HUES64 (cell line): ENCODE measurements at regions not wholly inside any gene's neighbourhood (a gene's known extent, or its start where the extent isn't known, plus 50 kb on each side); places are given as distances from the start of the nearest gene placed in this dataset.
"Not testable (repeated sequence)": the region's sequence is repeated elsewhere in the genome, so short reads cannot be mapped to it uniquely, and the experiment has no call there.

Experiments
- H3K27ac ChIP-seq: 2 replicates; pipeline ENCODE4 v1.7.0; 2013; ENCODE audit warnings: low read depth, low read length, inconsistent platforms
- H3K27me3 ChIP-seq: 2 replicates; pipeline ENCODE4 v1.6.1; 2013; ENCODE audit warnings: mild to moderate bottlenecking, low read length; ENCODE audit not compliant: insufficient read depth
- H3K36me3 ChIP-seq: 2 replicates; pipeline ENCODE4 v1.6.1; 2013; ENCODE audit warnings: mild to moderate bottlenecking, low read length; ENCODE audit not compliant: insufficient read depth
- H3K4me1 ChIP-seq: 2 replicates; pipeline ENCODE4 v1.6.1; 2013; ENCODE audit warnings: mild to moderate bottlenecking, low read length, moderate library complexity; ENCODE audit not compliant: insufficient read depth
- H3K4me3 ChIP-seq: 2 replicates; pipeline ENCODE4 v1.5.1; 2013; ENCODE audit warnings: mild to moderate bottlenecking, low read length, moderate library complexity
- H3K9ac ChIP-seq: 2 replicates; pipeline ENCODE4 v1.6.1; 2013; ENCODE audit warnings: mild to moderate bottlenecking, low read depth, low read length
- H3K9me3 ChIP-seq: 2 replicates; pipeline ENCODE4 v1.6.1; 2013; ENCODE audit warnings: low read depth, low read length; ENCODE audit not compliant: insufficient read depth
- WGBS: fragments of 150-250, 120-280 bp; methylation state at CpG from one replicate; pipeline ENCODE4 v1.1.7; 2013; ENCODE audit warnings: missing lambda C conversion rate; 5-methylcytosine and 5-hydroxymethylcytosine counted together

DNA sequence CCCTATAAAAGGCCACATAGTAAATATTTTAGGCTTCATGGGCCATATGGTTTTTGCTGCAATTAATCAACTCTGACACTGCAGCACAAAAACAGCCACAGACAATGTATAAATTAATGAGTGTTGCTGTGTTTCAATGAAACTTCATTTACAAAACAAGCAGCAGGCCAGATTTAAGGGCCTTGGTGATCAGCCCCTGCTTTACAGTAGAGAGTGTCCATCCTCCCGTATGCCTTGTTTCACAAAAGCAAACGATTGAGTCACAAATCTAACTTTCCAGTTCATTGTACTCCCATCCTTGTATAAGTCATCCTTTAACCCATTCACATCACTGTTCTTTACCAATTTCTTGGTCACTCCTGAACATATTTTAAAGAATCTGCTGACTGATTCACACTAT, 94.3 kb upstream of the NOX4 start:
- not testable (repeated sequence) for H3K27me3 ChIP-seq, H3K4me3 ChIP-seq, H3K4me1 ChIP-seq, H3K36me3 ChIP-seq, H3K27ac ChIP-seq, H3K9ac ChIP-seq, H3K9me3 ChIP-seq
- WGBS: 82% methylated on average over 2 of the region's 2 CpGs

- whole genome bisulfite sequencing: 97% methylated on average over 4 of the region's 6 CpGs
- H3K27ac ChIP-seq, H3K9me3 ChIP-seq, H3K36me3 ChIP-seq, H3K9ac ChIP-seq, H3K4me3 ChIP-seq, H3K4me1 ChIP-seq, H3K27me3 ChIP-seq: not testable (repeated sequence)
Observed at GRCh38 chr11:89589413-89589812, 98.2 kb upstream of the NOX4 start.

- not testable (repeated sequence) for H3K9me3 ChIP-seq, H3K4me1 ChIP-seq, H3K9ac ChIP-seq, H3K27ac ChIP-seq, H3K4me3 ChIP-seq, H3K36me3 ChIP-seq, H3K27me3 ChIP-seq
- WGBS: 90% methylated on average over 5 of the region's 5 CpGs
Observed at GRCh38 chr11:89590008-89590632, 98.9 kb upstream of the NOX4 start.

- H3K9me3 ChIP-seq, H3K4me3 ChIP-seq, H3K9ac ChIP-seq, H3K4me1 ChIP-seq, H3K27ac ChIP-seq, H3K27me3 ChIP-seq, H3K36me3 ChIP-seq: not testable (repeated sequence)
- WGBS: no CpG with 5 or more reads among the region's 1 CpG
Observed at GRCh38 chr11:89601263-89601662, 108.8 kb upstream of the TRIM77 start.

GRCh38 chr11:89604281-89604680, 105.8 kb upstream of the TRIM77 start:
- H3K36me3 ChIP-seq: no peaks in the 10 kb centered on the region
- H3K27ac ChIP-seq: no peak overlapping the region
- H3K4me1 ChIP-seq: peaks cover 9% of the 10 kb centered on the region
- no peaks in the 10 kb centered on the region for H3K27me3 ChIP-seq
- H3K4me3 ChIP-seq: no peak overlapping the region
- 93% methylated on average over 4 of the region's 4 CpGs for WGBS
- no peak overlapping the region for H3K9ac ChIP-seq
- H3K9me3 ChIP-seq: 0 out of 2 replicates have a peak, but pooled peaks cover 3% of the 10 kb centered on the region

- not testable (repeated sequence) for H3K27me3 ChIP-seq, H3K4me3 ChIP-seq, H3K27ac ChIP-seq, H3K36me3 ChIP-seq, H3K4me1 ChIP-seq, H3K9me3 ChIP-seq, H3K9ac ChIP-seq
- WGBS: 92% methylated on average over 2 of the region's 2 CpGs
Observed at GRCh38 chr11:89606845-89607244, 103.3 kb upstream of the TRIM77 start.

DNA sequence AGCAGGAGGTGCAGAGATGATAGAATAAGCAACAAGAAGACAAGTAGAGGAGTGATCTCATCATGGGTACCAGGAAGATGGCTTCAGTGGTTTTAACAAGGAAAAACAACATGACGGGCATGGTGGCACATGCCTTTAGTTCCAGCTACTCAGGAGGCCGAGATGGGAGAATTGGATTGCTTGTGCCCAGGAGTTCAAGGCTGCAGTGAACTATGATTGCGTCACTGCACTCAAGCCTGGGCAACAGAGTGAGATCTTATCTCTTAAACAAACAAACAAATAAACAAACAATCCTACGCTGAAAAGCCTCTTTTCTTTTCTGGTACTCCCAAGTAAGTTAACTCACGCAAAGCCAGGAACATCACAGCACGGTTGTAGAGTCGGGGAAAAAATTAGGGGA, 102.6 kb upstream of the TRIM77 start:
- H3K4me1 ChIP-seq, H3K9ac ChIP-seq, H3K27me3 ChIP-seq, H3K27ac ChIP-seq, H3K4me3 ChIP-seq, H3K36me3 ChIP-seq, H3K9me3 ChIP-seq: not testable (repeated sequence)
- WGBS: 82% methylated on average over 7 of the region's 7 CpGs

DNA sequence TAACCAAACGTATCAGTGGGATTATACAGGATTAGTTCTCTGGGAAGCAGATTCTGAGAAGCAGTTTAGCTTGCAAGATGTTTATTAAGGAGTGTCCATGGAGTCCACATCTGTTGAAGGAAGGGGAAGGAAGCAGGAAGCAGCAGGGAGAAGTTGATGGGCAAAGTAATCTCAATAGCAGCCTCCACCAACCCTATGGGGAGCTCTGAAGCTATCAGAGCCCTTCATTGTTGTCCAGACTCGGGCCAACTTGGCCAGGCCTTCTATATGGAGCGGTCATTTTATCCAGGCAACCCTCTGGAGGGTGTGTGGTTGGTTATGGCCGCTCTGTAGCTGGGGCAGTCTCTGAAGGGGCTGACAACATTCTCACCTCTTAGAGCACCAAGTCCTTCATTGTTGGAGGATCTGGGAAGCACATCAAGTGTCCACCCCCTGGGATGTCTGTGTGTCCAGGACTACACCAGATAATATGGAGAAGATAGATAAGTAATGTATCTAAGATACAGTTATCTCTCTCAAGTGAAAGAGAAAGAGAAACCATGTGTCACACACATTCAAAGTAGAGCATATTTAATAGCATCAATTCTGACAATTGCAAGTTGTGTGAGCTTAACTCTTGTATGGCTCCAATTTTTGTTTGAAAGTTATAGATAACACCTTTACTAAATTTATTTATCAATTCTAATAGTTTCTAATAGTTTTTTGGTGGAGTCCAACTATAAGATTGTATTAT, 101.7 kb upstream of the TRIM77 start:
- H3K4me3 ChIP-seq: no peak overlapping the region
- 89% methylated on average over 2 of the region's 4 CpGs for WGBS
- no peaks in the 10 kb centered on the region for H3K9me3 ChIP-seq
- H3K4me1 ChIP-seq: peaks cover 9% of the 10 kb centered on the region
- H3K27me3 ChIP-seq: no peaks in the 10 kb centered on the region
- no peak overlapping the region for H3K9ac ChIP-seq
- no peaks in the 10 kb centered on the region for H3K36me3 ChIP-seq
- H3K27ac ChIP-seq: no peak overlapping the region

GRCh38 chr11:89612096-89612495, 98.0 kb upstream of the TRIM77 start:
- no peaks in the 10 kb centered on the region; the same call in none of the 2 replicates for H3K4me1 ChIP-seq
- H3K4me3 ChIP-seq: no peak overlapping the region
- no peak overlapping the region for H3K27ac ChIP-seq
- no peak overlapping the region for H3K9ac ChIP-seq
- no peaks in the 10 kb centered on the region for H3K27me3 ChIP-seq
- 98% methylated on average over 2 of the region's 4 CpGs for WGBS
- H3K9me3 ChIP-seq: no peaks in the 10 kb centered on the region
- H3K36me3 ChIP-seq: no peaks in the 10 kb centered on the region

DNA sequence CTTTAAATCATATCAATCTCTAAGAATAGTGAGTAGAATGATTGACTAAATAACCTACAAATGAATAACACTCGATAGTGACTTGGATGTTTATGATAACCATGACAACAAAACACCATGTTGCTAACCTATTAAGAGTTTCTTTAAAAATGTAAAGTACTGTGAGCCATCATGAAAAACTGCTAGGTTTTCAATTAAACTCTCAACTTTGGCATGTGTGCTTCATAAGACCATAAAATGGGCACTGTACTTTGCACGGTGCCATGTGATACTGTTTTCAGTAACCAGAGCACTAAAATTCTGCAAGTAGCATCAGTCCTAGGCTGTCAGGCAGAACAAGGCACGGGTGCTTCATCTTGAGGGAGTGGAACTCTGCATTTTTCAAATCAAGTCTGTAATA, 96.2 kb upstream of the TRIM77 start:
- no peak overlapping the region for H3K4me3 ChIP-seq
- no peaks in the 10 kb centered on the region for H3K9me3 ChIP-seq
- no peaks in the 10 kb centered on the region for H3K36me3 ChIP-seq
- no peaks in the 10 kb centered on the region for H3K27me3 ChIP-seq
- no peak overlapping the region for H3K27ac ChIP-seq
- H3K4me1 ChIP-seq: no peaks in the 10 kb centered on the region; the same call in 1 of the 2 replicates
- WGBS: 89% methylated on average over 2 of the region's 3 CpGs
- H3K9ac ChIP-seq: no peak overlapping the region

DNA sequence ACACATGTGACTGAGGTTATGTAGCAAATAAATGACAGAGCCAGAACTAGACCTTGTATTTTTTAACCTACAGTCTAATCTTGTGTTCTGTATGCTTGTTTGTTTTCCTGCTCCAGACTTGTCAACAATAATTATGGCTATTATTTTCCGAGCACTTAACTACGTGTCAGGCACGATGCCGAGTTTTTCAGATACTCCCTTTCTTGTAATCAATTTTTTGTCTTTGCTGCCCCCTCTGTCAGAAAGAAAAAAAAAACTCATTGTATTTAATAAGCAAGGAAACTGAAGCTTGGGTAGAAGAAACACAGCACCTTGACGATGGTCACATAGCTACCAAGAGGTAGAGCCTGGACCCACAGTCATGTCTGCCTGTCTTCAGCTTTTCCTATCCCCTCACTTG, 95.7 kb upstream of the TRIM77 start:
- not testable (repeated sequence) for H3K4me1 ChIP-seq, H3K4me3 ChIP-seq, H3K27me3 ChIP-seq, H3K27ac ChIP-seq, H3K9me3 ChIP-seq, H3K9ac ChIP-seq, H3K36me3 ChIP-seq
- 68% methylated on average over 5 of the region's 5 CpGs for WGBS

DNA sequence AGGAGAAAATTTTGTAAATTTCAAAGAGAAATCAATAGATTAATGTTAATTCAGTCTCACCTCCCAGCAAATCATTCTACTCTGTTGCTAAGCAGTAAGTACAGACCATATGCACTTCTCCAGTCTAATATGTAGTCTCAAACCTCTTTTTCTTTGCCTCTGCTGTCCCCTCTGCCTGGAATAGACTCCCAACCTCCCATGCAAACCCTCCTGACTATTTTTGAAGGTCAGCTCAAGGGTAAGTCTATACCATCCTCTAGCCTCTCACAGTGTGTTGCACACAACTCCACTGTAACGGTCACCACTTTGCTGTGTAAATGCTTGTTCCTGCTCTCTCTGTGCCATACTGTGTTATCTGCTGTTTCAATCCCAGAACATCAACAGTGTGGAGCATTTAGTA, 94.5 kb upstream of the TRIM77 start:
- not testable (repeated sequence) for H3K36me3 ChIP-seq, H3K9me3 ChIP-seq, H3K27me3 ChIP-seq, H3K4me3 ChIP-seq, H3K4me1 ChIP-seq, H3K27ac ChIP-seq, H3K9ac ChIP-seq
- 94% methylated on average over 1 of the region's 1 CpG for WGBS
